NCI-H1048 (cell line): ENCODE measurements at regions not wholly inside any gene's neighbourhood (a gene's known extent, or its start where the extent isn't known, plus 50 kb on each side); places are given as distances from the start of the nearest gene placed in this dataset.

Experiments
- DNase-seq: peaks from one replicate; lab custom pipeline; 2025; lab: John Stamatoyannopoulos, UW

DNA sequence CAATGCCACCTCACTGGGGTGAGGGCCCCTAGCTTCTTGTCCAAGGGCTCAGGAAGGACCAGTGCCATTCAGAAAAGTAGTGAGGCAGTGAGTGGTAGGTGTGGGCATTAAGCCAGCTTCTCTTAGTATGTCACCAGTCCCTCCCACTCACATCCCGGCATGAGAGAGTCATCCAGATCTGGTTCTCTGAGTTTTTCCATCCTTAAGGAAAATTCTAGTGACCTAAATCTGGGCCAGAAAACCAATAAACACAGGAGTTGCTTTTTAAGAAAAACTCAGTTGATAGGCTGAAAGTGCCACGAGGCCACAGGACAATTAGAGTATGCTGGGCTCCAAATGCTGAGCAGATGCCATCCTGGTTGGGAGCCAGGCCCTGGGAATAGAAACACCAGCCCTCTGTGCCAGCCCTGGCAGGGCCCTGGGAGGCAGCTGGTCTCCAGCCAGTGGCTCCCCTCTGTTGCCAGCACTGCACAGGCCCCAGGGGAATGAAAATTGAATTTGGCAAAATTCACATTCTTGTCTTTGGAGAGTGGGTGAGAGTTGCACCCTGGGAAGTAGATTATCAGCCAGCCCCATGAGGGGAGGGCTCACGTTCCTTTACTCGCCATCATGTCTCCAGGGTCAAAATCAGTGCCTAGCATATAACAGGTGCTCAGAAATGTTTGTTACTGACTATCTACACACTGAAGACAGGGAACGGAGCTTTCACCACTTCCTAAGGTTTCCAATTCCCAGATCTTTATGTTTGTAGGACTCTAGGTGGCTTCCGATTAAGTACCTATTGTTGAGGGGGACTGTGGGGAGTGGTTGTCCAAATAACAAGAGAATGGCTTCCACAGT lies 52.8 kb downstream of the FAM43A start:
- DNase-seq: no peak

DNA sequence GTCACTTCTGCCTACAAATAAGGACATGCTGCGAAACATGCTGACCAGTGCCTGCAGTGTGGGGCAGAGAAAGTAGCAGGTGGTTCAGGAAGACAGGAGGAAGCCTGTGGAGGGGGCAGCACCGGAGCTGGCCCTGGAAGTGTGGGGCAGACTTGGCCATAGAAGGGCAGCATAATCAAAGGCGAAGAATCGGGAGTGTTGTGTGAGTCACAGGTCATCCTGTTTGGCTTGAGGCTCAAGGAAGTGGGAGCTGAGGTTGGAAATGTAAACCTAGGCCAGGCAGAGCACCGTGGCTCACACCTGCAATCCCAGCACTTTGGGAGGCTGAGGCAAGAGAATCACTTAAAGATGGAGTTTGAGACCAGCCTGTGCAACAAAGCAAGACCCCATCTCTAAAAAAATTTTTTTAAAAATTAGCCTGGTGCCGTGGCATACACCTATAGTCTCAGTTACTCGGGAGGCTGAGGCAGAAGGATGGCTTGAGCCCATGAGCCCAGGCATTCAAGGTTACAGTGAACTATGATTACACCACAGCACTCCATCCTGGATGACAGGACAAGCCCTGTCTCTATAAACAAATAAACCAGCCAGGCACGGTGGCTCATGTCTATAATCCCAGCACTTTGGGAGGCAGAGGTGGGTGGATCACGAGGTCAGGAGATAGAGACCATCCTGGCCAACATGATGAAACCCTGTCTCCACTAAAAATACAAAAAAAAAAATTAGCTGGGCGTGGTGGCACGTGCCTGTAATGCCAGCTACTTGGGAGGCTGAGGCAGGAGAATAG lies 54.0 kb downstream of the FAM43A start:
- no peak for DNase-seq

DNA sequence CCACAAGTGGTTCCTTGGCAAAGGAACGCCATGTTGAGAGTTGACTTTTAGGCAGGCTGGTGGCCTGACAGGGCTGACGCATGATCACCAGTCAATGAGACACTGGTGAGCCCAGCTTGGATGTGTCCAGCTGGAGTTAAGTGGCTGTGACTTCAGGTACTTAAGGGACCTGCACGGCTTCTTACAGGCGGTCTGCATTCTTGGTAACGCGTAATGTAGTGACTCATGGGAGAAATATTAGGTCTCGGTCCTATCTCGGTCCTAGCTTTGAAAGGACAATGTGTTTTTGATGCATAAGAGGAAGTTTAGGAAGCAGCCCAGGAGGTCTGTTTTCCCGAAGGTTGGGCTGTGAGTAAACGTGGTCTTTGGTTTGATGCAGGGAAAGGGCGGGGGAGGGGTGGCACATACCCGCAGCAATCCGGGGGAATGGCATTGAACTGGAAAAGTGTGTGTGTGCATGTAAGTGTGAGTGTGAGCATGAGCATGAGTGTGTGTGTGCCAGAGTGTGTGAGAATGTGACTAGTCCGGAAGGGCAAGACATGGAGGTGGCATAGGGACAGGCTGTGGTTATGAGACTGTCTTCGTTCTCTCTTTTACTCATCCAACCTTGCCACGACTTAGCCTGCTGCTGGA lies 55.3 kb downstream of the FAM43A start:
- DNase-seq: no peak

DNA sequence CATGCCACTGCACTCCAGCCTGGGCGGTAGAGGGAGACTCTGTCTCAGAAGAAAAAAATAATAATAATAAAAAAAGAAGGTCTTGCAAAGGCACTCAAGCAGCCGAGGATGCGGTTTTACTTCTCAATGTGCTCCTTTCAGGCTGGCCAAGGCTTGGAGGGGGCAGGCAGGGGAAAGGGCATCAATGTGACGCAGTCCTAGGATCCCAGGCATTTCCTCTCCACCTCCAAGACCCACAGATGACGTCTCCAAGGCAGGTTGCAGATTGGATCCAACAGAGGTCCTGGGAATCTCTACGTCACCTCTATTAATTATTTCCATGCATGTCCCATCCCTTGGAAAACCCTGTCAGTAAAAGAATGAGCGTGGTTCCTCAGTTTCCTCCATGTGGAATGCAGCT lies 56.2 kb downstream of the FAM43A start:
- no peak for DNase-seq

DNA sequence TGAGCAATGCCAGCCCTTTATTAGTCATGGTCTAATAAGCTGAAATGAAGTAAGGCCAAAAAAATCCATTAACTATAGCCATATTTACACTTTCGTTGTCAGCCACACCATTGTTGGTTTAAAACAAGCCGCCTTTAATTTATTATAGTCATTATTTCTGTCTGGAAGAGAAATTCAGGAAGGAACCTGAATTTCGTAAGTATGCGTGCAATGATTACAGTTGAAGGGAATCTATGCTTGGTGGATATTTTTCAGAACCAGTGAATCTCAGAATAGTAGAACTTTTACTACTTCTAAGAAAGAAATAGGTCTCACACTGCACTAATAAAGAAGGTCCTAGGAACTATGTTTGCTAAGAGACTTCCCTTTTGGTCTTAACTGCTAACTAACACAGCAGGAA lies 59.1 kb downstream of the FAM43A start:
- no peak for DNase-seq

DNA sequence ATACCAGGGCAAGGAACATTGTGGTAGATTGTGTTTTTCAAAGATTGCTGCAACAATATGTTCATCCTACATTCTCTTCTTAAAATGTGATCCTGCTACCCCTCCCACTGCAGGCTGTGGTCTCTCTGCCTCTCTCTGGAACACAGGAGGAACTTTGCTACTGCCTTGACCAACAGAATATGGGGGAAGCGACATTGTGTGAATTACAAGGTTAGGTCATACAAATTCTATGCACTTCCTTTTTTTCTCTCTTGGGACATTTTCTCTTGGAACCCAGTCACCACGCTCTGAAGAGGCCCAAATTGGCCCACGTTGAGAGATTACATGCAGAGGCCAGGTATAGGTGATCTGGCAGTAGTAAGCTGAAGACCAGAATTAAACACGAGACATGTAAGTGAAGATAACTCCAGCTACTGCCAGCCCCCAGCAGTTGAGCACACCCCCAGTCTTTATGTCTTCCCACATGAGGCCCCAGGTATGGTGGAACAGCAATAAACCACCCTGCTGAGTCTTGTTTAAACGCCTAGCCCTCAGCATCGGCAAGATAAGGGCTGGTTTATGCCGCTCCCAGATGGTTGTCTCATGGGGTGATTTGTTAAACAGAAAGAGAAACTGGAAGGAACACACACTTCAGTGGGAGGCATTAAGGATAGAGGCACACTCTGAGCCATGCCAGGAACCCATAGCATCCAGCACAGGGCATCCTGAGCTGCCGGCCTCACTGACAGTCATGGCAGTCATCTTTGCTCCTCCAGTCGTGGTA lies 59.9 kb downstream of the FAM43A start:
- DNase-seq: no peak

DNA sequence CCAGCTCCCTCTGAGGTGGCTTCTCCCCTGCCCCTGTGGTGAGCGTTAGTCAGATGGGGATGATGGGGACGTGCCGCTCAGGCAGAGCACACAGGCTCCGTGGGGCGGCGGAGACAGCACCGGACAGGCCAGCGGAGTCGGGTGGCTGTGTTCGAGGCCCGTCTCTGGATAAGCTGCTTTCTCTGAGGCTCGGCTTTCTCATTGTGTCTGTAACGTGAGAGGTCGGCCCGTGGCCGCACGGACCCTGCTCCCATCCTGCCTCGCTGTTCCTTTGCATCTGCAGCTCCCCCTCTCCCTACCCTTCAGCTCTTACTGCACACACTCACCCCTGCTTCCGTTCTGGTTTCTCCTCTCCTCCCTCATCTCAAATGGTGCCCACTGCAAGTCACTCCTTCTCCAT lies 62.5 kb downstream of the FAM43A start:
- DNase-seq: no peak

DNA sequence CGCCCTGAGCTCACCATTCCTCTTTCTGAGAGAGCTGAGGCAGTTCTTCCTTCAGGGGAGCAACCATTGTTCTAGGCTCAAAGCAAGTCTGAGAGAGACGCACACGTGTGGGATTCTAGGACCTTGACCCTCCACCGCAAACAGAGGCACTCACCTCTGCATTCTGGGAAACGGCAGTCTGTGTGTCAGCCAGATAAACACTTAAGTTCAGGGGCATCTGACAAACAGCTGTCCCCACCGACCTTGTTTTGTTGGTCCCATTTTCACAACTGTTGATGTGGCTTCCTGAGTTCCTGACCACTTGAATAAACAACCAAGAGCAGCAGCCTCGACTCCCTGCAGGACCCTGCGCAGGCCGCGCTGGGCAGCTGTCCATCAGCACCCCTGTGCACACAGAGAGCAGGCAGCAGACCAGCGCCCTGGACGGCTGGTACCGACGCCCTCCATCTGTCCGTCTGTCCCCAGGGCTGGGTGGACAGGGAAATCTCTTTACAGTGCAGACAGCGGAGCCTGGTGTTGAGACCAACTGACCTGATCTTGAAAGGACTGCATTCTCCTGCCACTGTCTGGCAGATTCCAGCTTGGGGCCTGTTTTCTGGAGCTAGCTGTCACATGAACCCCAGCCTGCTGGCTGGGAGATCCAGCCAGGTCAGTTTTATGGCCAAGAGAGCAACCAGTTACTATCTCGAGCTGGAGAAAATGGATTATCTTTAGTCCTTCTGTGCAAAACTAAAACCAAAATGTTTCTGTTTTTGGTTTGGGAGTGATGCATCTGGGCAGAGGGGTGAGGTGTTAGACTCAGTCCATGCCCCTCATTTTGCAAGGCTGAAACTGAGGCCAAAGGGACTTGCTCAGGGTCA lies 64.2 kb downstream of the FAM43A start:
- no peak for DNase-seq

DNA sequence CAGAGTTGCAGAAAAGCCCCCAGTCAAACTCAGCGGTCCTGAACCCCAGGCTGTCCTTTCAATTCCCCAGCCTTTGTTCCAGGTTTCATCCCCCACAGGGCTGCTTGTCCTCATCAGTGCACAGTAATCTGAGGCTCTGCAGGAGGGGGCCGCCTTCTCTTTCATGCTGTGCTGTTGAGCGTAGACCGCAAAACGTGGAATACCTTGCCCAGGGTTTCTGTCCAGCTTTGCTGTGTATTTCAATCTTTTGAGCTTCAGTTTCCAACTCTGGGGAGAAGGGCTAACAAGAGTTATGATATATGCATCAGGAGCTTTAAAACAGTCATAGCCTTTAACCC lies 64.8 kb downstream of the FAM43A start:
- DNase-seq: no peak

DNA sequence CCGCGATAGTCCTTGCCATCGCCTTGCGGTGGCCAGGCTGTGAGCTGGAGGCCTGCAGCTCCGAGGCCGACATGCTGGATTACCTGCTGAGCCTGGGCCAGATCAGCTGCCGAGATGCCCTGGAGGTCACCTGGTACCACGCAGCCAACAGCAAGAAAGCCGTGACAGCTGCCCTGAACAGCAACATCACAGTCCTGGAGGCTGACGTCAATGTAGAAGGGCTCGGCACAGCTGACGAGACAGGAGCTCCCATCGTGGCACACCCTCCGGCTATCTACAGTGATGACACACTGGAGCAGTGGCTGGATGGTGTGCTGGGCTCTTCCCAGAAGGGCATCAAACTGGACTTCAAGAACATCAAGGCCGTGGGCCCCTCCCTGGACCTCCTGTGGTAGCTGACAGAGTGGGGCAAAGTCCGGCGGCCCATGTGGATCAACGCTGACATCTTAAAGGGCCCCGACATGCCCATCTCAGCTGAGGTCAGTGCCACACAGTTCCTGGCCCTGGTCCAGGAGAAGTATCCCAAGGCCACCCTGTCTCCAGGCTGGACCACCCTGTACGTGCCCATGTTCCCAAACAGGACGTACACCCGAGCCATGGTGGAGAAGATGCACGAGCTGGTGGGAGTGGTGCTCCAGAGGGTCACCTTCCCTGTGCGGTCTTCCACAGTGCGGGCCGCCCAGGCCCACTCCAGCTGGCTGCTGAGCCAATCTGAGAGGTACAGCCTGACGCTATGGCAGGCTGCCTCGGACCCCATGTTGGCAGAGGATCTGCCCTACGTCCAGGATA lies 70.2 kb downstream of the FAM43A start:
- no peak for DNase-seq

DNA sequence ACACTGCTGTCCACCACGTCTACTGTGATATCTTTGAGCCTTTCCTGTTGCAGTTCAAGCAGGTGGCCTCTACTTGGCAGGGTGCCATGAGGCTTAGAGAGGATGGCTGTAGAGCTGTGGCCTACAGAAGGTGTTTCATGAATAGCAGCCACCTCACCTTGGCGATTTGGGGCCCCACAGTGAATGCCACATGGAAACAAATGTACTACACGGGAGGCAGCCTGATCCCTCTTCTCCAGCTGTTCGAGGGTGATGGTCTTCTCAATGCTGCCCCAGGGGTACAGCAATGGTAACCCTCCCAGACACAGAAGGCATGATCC lies 70.7 kb downstream of the FAM43A start:
- no peak for DNase-seq

DNA sequence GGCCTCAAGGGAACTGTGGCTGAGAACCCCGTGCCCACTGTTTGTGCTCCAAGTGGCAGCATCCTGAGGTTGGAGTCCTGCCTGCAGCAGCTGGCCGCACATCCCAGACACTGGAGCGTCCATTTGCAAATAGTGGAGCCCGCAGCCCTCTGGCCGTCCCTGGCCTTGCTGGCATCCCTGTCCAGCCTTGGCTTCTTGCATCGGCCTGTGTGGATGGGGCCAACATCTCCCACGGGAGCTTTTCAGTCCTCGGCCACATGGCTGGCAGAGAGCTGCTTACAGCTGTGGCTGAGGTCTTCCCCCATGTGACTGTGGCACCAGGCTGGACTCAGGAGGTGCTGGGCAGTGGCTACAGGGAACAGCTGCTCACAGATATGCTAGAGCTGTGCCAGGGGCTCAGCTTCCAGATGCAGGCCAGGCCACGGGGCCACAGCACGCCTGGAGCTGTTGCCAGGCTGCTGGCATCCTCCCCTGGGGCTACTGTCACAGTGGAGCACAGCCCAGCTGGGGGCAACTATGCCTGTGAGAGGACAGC lies 71.2 kb downstream of the FAM43A start:
- no peak for DNase-seq

DNA sequence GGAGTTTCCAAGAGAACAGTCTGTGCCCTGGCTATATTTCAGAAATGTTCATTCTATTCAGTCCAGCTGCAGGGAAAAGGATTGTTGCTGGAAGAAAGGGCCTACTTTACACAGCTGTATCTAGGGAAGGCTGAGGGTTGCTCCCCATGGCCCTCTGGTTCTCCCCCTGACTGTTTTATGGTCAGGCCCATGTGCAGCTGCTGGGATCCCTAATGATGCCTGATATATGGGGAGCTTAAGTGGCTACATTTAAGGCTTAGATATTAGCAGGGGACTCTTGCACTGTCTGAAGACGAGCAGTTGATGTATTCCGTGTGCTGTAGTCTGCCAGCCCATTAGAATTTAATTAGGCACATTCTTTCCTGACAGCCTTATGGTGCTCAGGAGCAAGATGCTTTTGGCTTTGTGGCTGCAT lies 72.0 kb downstream of the FAM43A start:
- DNase-seq: no peak

DNA sequence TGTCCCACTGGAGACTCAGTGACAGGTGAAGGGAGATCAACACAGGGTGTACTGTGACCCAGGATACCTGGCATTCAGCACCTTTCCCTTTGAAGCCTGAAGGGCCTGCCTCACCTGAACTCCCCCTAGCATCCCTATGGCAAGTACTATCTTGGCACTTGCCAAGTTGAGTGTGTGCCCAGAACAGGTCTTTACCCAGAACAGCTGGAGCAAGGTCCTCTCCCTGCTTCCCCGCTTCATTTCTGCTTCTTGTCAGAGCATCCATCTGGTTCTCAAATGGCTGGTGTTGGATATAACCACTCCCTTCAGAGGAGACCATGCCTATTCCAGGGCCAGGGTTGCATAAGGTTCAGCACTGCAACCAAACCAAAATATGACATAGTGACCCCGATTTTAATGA lies 73.0 kb downstream of the FAM43A start:
- no peak for DNase-seq

DNA sequence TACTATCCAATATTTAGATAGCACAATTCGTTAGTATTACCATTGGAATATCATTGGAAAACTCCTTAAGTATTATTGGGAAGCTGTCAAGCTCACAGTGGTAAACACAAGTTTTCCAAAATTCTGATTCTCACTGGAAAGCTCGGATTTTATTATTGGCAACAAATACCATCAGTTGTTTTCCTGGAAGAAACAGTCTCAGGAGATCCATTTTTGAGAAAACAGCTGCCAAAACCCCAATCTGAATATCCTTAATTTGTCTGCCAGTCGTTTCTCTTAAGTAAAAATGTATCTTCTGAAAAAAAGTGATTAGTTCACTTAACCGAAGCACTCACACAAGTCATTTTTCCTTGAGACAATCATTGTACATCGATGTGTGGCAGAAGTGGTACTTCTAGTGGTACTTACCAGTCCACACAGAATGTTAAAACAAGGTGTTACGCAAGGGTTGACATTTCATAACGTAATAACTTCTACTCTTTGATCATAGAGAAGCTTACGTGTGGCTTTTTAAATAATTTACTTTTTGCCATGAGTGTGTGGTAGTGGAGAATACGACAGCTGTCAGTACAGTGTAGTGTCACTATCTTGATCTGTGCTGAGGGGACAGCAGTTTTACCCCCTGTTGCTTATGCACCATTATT lies 74.9 kb downstream of the FAM43A start:
- no peak for DNase-seq

DNA sequence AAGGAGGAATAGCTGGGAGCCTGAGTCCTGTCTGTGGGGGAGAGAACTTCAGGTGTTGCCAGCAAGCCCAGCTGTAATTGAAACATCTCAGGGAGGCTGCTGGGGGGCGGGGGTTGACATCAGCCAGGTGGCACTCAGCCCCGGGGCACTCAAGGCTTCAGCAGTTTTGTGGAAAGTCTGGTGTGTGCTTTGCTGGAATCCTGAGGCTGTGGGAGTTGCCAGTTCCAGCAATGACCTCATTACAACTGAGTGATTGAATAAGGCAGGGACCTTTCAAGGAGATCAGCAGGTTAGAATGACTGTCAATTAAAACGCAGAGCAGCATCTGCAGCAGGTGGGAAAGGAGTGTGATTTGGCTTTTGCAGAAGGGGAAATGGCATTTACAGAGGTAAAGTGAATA lies 75.7 kb downstream of the FAM43A start:
- DNase-seq: no peak

DNA sequence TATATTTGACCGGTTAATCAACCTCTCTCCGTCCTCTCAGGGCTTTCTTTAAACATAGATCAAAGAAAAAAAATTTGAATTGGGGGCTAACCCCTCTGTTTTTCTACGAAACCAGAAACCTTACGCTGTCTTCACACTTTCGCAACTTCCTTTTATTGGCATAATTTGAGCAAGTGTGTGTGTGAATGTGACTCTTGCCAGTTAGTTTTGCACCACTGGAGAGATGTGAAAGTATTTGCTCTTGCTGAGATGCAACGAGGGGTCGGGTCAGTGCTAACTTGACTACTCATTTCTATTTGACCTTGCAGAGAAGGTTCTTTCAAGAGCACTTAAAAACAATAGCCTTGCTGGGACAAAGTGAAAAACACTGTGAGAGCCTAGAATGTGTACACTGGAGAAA lies 81.2 kb downstream of the FAM43A start:
- DNase-seq: no peak

DNA sequence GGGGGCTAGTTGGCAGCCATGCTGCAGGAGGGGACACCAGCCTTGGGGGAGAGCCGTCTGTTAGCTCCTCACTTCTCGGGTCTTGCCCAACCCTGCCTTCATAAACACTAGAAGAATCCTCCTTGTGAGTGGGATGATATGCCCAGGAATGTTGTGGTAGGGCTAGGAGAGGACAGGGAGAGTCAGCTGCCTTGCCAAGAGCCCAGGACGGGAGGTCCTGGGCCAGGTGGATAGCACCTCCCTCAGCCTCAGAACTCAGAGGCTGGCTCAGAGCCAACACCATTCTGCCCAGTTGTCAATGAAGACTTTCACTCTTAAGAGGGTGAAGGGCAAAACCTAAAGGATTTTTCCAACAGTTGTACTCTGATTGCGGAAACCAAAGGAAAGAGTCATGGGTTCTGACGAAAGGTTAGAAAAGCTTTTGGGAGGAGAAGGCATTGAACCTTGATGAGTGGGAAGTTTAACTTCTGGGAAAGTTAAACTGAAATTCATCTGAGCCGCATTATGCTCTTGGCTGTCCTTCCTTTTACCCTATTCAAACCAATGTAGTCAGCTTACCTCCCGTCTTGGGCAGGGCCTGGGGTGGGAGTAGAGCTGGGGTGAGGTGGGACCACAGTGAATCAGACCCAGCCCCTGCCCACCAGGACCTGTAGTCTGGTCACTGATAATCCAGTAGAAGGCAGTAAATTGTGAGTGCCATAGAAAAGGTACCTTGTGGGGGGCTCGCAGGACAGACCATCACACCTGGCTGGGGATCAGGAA lies 81.9 kb downstream of the FAM43A start:
- no peak for DNase-seq

DNA sequence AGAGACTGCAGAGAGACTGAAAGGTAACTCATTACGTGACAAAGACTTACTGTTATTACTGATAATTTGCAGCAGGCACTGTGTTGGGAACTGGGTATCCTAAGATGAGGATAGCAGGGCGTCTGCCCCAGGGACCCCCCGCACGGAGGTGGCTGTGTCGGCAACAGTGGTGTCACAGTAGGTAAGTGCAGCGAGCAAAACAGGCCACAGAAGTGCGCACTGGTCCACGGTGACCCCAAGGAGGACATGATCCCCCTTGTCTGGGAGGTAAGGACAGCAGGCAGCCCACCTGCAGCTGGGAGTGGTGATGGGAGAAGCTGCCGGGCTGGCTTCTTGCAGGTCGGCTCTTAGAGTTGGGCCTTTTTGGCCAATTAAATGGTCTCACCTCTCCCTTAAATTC lies 82.9 kb downstream of the FAM43A start:
- no peak for DNase-seq
